Tibial nerve (tissue), 4 donors: ENCODE measurements at regions not wholly inside any gene's neighbourhood (a gene's known extent, or its start where the extent isn't known, plus 50 kb on each side); places are given as distances from the start of the nearest gene placed in this dataset.

ENCODE experiments used
- CTCF ChIP-seq, 5 experiments: fragments of 200-600 bp in 3 of 5; fragments of 450-650 bp in 2 of 5; sonication (generic) in 3 of 5; IDR thresholded peaks; one replicate each; pipeline ENCODE4 v1.5.1; 2016 to 2019; ENCODE audit warnings: antibody characterized with exemption in 5 of 5, mild to moderate bottlenecking in 3 of 5, moderate library complexity in 2 of 5
- EP300 ChIP-seq, 2 donors: sonication (generic); formaldehyde crosslinking; IDR thresholded peaks; one replicate each; pipeline ENCODE4 v1.6.1; 2017; ENCODE audit warnings: antibody characterized with exemption in 2 of 2, mild to moderate bottlenecking in 1 of 2

DNA sequence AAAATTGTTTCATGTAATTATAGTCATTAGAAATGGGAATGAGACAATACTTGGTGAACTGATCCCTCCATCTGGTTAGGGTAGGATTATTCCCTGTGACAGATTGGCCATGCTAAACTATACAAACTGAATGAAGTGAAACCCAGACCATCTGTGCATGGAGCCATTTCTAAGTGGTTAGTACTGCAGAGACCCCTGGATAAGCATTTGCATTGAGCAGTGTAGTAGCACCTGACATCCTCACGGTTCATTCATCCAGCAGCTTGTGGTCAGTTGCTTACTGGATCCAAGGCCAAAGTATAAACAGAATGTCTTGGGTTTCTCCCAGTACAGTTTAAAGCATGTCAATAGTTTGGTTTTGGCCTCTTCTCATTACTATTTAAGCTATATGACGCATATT is 93.8 kb upstream of the ARHGAP42 start:
- TF ChIP-seq EP300 (IDR thresholded peaks at IDR 0.05) (no peak), CTCF (IDR thresholded peaks at IDR 0.05) (no peak)
